B cell (primary cell): ENCODE measurements at regions not wholly inside any gene's neighbourhood (a gene's known extent, or its start where the extent isn't known, plus 50 kb on each side); places are given as distances from the start of the nearest gene placed in this dataset.

ENCODE experiments used
- ATAC-seq: fragments of 200-7000 bp; cut with Tn5 transposase; one replicate; pipeline ENCODE4 v1.10.0; 2021; ENCODE audit warnings: low read depth, mild to moderate bottlenecking, moderate number of reproducible peaks, moderate library complexity
- CTCF ChIA-PET: fragments of 350-600 bp; sonication (Branson Sonifier 250); formaldehyde crosslinking; loops from one replicate; lab custom pipeline; 2021; ENCODE audit warnings: antibody characterized with exemption, inconsistent platforms; lab: Charles Lee
- POLR2A ChIA-PET: fragments of 350-600 bp; sonication (Branson Sonifier 250); formaldehyde crosslinking; loops from one replicate; lab custom pipeline; 2021; ENCODE audit warnings: antibody characterized with exemption; lab: Charles Lee
- DNase-seq: peaks from one replicate; pipeline ENCODE4 v3.0.0; 2013
- H2AFZ ChIP-seq: 2 replicates; pipeline ENCODE4 v1.6.1; 2012; ENCODE audit warnings: mild to moderate bottlenecking, low read depth, low read length; ENCODE audit not compliant: insufficient read depth, poor library complexity, severe bottlenecking
- H3K27ac ChIP-seq, 2 donors: 1 replicate in 1 of 2; 2 replicates in 1 of 2; pipeline ENCODE4 v1.5.1; 2012 to 2013; ENCODE audit warnings: low read length in 2 of 2, mild to moderate bottlenecking in 2 of 2, moderate library complexity in 1 of 2
- H3K27me3 ChIP-seq, 4 experiments: fragments of 200-600 bp in 1 of 4; sonication (generic) in 1 of 4; replicated peaks in 1 of 4; 1 replicate in 2 of 4; 2 replicates in 2 of 4; pipeline versions ENCODE4 v1.6.1 to v1.7.0; 2013 to 2016; ENCODE audit warnings: low read length in 3 of 4, mild to moderate bottlenecking in 2 of 4, mixed read lengths in 1 of 4, moderate library complexity in 1 of 4; ENCODE audit not compliant: insufficient read depth in 4 of 4, control insufficient read depth in 3 of 4; ENCODE audit errors: control extremely low read depth in 1 of 4
- H3K36me3 ChIP-seq, 2 experiments: replicated peaks in 1 of 2; 1 replicate in 1 of 2; 2 replicates in 1 of 2; pipeline versions ENCODE4 v1.6.1 to v1.7.1; 2013; ENCODE audit warnings: low read length in 1 of 2; ENCODE audit not compliant: insufficient read depth in 2 of 2, control insufficient read depth in 1 of 2; ENCODE audit errors: control extremely low read depth in 1 of 2, extremely low read depth in 1 of 2
- H3K4me1 ChIP-seq, 2 donors: fragments of 200-600 bp in 1 of 2; sonication (generic) in 1 of 2; 1 replicate in 1 of 2; 2 replicates in 1 of 2; pipeline versions ENCODE4 v1.5.1 to v1.6.1; 2013 to 2017; ENCODE audit warnings: low read length in 2 of 2; ENCODE audit not compliant: control insufficient read depth in 2 of 2, insufficient read depth in 2 of 2
- H3K4me2 ChIP-seq: replicated peaks from 2 replicates; pipeline ENCODE3; 2012; ENCODE audit warnings: mild to moderate bottlenecking, low read depth, low read length; ENCODE audit not compliant: poor library complexity, severe bottlenecking
- H3K4me3 ChIP-seq, 5 experiments: fragments of 200-600 bp in 1 of 5; sonication (generic) in 1 of 5; 1 replicate in 3 of 5; 2 replicates in 2 of 5; pipeline versions ENCODE4 v1.5.1 to v1.7.0; 2011 to 2016; ENCODE audit warnings: low read length in 4 of 5, mild to moderate bottlenecking in 4 of 5, low read depth in 2 of 5, control low read depth in 1 of 5, moderate library complexity in 1 of 5; ENCODE audit not compliant: insufficient read depth in 1 of 5; ENCODE audit errors: control extremely low read depth in 1 of 5, extremely low read depth in 1 of 5
- H3K79me2 ChIP-seq: fragments of 200-600 bp; sonication (generic); one replicate; pipeline ENCODE4 v1.6.0; 2016; ENCODE audit warnings: low read length; ENCODE audit not compliant: control insufficient read depth, insufficient read depth
- H3K9ac ChIP-seq: fragments of 200-600 bp; sonication (generic); 2 replicates; pipeline ENCODE4 v1.6.1; 2017; ENCODE audit warnings: mild to moderate bottlenecking, low read length, moderate library complexity
- H3K9me3 ChIP-seq, 3 donors: one replicate each; pipeline versions ENCODE4 v1.6.1 to v1.7.1; 2013; ENCODE audit warnings: low read length in 2 of 3; ENCODE audit not compliant: control insufficient read depth in 2 of 3, insufficient read depth in 1 of 3; ENCODE audit errors: control extremely low read depth in 1 of 3
- H4K20me1 ChIP-seq: 2 replicates; pipeline ENCODE4 v1.6.0; 2012; ENCODE audit warnings: mild to moderate bottlenecking, low read length; ENCODE audit not compliant: insufficient read depth, control insufficient read depth, poor library complexity, severe bottlenecking
- H3K27ac Mint-ChIP-seq: one replicate; pipeline ENCODE4 v1.8.0; 2021; ENCODE audit warnings: mixed read lengths
- H3K27me3 Mint-ChIP-seq: one replicate; pipeline ENCODE4 v1.8.0; 2021; ENCODE audit warnings: mixed read lengths
- H3K4me1 Mint-ChIP-seq: one replicate; pipeline ENCODE4 v1.8.0; 2021; ENCODE audit warnings: mixed read lengths
- H3K4me3 Mint-ChIP-seq: one replicate; pipeline ENCODE4 v1.8.0; 2021; ENCODE audit warnings: mixed read lengths
- H3K9me3 Mint-ChIP-seq: one replicate; pipeline ENCODE4 v1.8.0; 2022; ENCODE audit warnings: mixed read lengths; ENCODE audit not compliant: insufficient read depth
- EZH2 ChIP-seq: IDR thresholded peaks from 2 replicates; pipeline ENCODE4 v1.6.1; 2012; ENCODE audit warnings: borderline replicate concordance, low read depth, mild to moderate bottlenecking, moderate library complexity, low read length; ENCODE audit not compliant: insufficient read depth, poor library complexity, severe bottlenecking
- WGBS: methylation state at CpG from one replicate; pipeline ENCODE4 v1.1.5; 2013; ENCODE audit warnings: missing lambda C conversion rate; ENCODE audit not compliant: insufficient coverage; 5-methylcytosine and 5-hydroxymethylcytosine counted together
- intact Hi-C: fragments of 100-400 bp; cut with micrococcal nuclease; formaldehyde crosslinking; loops from one replicate; pipeline ENCODE4 v1.10.0; 2022
- TF ChIP-seq, protein P1 (sequence below): fragments of 200-600 bp; IDR thresholded peaks from one replicate; pipeline ENCODE4 v1.8.0; 2022; ENCODE audit warnings: antibody characterized with exemption, mild to moderate bottlenecking

DNA sequence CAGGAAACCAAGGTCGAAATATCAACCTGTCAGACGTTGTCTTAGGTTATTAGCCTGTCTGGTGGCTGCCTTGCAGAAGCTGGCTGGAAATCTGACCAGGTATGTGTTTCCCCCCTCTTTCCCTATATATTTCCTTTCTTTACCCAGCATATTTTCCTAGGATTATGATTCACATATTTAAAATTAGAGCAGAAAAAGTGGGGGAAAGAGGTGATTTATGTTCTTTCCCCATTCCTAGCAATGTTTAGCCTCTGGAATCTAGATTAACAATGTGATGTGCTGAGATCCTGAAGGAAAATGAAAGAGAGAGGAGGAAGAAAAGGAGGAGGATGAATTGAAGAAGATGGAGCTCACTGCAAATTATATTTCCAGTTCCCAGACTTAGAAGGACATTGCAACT lies 421.4 kb upstream of the AUTS2 start:
- H3K4me2 ChIP-seq: no peak overlapping the region
- CTCF ChIA-PET: no interaction called here
- Mint-ChIP-seq H3K27ac (no peak overlapping the region), H3K4me3 (no peak overlapping the region), H3K27me3 (peaks cover 8% of the 10 kb centered on the region), H3K4me1 (peaks cover 12% of the 10 kb centered on the region), H3K9me3 (peaks cover 5% of the 10 kb centered on the region)
- no peak for ATAC-seq
- DNase-seq: no peak
- no peak overlapping the region for H3K9ac ChIP-seq
- no peak overlapping the region for H2AFZ ChIP-seq
- H3K27ac ChIP-seq: no peak overlapping the region
- intact Hi-C loops: no loop called here
- POLR2A ChIA-PET: no interaction called here
- H3K27me3 ChIP-seq: no peaks in the 10 kb centered on the region
- H3K36me3 ChIP-seq: no peaks in the 10 kb centered on the region
- WGBS: 88% methylated on average over 2 of the region's 2 CpGs
- H3K9me3 ChIP-seq: peaks cover 0 to 18% (median 2%) of the 10 kb centered on the region in 3 donors
- H3K4me3 ChIP-seq: no peak overlapping the region
- peaks cover 10 to 14% of the 10 kb centered on the region in 2 donors for H3K4me1 ChIP-seq
- no peaks in the 10 kb centered on the region for H4K20me1 ChIP-seq
- TF ChIP-seq EZH2: no peak
- TF ChIP-seq, protein P1, sequence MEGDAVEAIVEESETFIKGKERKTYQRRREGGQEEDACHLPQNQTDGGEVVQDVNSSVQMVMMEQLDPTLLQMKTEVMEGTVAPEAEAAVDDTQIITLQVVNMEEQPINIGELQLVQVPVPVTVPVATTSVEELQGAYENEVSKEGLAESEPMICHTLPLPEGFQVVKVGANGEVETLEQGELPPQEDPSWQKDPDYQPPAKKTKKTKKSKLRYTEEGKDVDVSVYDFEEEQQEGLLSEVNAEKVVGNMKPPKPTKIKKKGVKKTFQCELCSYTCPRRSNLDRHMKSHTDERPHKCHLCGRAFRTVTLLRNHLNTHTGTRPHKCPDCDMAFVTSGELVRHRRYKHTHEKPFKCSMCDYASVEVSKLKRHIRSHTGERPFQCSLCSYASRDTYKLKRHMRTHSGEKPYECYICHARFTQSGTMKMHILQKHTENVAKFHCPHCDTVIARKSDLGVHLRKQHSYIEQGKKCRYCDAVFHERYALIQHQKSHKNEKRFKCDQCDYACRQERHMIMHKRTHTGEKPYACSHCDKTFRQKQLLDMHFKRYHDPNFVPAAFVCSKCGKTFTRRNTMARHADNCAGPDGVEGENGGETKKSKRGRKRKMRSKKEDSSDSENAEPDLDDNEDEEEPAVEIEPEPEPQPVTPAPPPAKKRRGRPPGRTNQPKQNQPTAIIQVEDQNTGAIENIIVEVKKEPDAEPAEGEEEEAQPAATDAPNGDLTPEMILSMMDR: no peak
- H3K79me2 ChIP-seq: no peaks in the 10 kb centered on the region

DNA sequence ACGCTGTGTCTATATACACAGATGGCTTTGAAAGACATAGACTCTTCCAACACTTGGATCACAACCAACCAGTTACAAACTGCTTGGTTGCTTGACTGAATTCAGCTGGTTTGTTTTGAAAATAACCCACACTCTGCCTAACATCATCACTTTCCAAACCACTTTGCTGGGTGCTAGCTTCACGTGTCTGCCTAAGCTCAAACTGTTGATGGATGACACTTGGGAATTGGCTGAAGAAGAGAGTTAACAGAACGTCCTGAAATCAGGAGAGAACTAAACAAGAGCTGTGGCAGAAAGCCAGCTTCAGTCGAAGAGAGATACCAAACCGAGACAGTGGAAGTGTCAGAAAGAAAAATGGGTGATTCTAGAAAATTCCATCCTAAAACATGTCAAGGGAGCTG lies 420.8 kb upstream of the AUTS2 start:
- Histone ChIP-seq H3K9me3 (peaks cover 0 to 22% (median 2%) of the 10 kb centered on the region in 3 donors), H3K9ac (no peak overlapping the region), H3K4me1 (peaks cover 16 to 19% of the 10 kb centered on the region in 2 donors), H3K79me2 (no peaks in the 10 kb centered on the region), H3K36me3 (no peaks in the 10 kb centered on the region), H3K27me3 (no peaks in the 10 kb centered on the region), H2AFZ (no peak overlapping the region), H3K27ac (no peak overlapping the region), H3K4me2 (no peak overlapping the region), H3K4me3 (no peak overlapping the region), H4K20me1 (no peaks in the 10 kb centered on the region)
- Mint-ChIP-seq H3K4me3 (no peak overlapping the region), H3K4me1 (peaks cover 16% of the 10 kb centered on the region), H3K27ac (no peak overlapping the region), H3K9me3 (peaks cover 5% of the 10 kb centered on the region), H3K27me3 (peaks cover 8% of the 10 kb centered on the region)
- ChIA-PET POLR2A (no interaction called here), CTCF (no interaction called here)
- TF ChIP-seq EZH2: no peak
- TF ChIP-seq, protein P1: no peak
- intact Hi-C loops: no loop called here
- 90% methylated on average over 4 of the region's 5 CpGs for WGBS
- DNase-seq: no peak
- ATAC-seq: no peak
